AG04450 (cell line): ENCODE measurements at regions not wholly inside any gene's neighbourhood (a gene's known extent, or its start where the extent isn't known, plus 50 kb on each side); places are given as distances from the start of the nearest gene placed in this dataset.
A peak's percentile ranks its signal among the peaks of the same experiment; 100 is the strongest.

Experiments used
- CTCF ChIA-PET: fragments of 300-600, 350-600 bp; formaldehyde crosslinking; extraction: SDS; loops from one replicate; lab custom pipeline; 2022; ENCODE audit warnings: antibody characterized with exemption, inconsistent platforms; lab: Charles Lee
- POLR2A ChIA-PET: fragments of 350-600 bp; formaldehyde crosslinking; extraction: SDS; loops from one replicate; lab custom pipeline; 2021; ENCODE audit warnings: antibody characterized with exemption, inconsistent platforms; lab: Yijun Ruan, JAX
- DNase-seq: peaks from one replicate; pipeline ENCODE4 v3.0.0-alpha.2; 2011; ENCODE audit warnings: low read depth, low spot score
- H3K27ac ChIP-seq: one replicate; pipeline ENCODE4 v1.5.1; 2012; ENCODE audit warnings: low read depth, low read length, control low read depth
- H3K27me3 ChIP-seq: one replicate; pipeline ENCODE4 v1.6.0; 2012; ENCODE audit warnings: low read length; ENCODE audit not compliant: control insufficient read depth, insufficient read depth
- H3K4me3 ChIP-seq: 2 replicates; pipeline ENCODE4 v1.5.1; 2011; ENCODE audit warnings: mild to moderate bottlenecking, low read depth, low read length, control low read depth
- H3K9me3 ChIP-seq: 2 replicates; pipeline ENCODE4 v1.5.1; 2012; ENCODE audit warnings: low read length; ENCODE audit not compliant: control insufficient read depth, insufficient read depth
- TF ChIP-seq, protein P1 (sequence below): IDR thresholded peaks from 2 replicates; pipeline ENCODE4 v1.5.1; 2011; ENCODE audit warnings: low read depth, low read length, control low read depth, inconsistent platforms

DNA sequence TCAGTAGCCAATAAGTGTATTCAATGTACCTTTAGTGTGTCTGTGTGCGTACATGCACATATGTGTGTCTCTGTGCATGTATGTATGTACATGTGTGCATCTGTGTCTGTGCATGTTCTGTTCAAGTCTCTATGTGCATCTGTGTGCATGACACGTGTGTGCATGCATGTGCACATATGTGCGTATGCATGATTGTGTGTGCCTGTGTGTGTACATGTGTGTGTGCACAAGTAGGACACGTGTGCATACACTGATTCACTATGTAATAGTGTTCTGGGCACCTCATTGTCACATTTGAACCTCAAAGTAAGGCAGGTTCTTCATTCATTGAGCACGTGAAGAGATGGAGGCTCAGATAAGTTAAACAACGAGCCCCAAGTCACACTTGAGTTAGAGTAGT is 142.6 kb upstream of the COPS8 start:
- Histone ChIP-seq H3K27ac (peak overlapping the region; percentile 11), H3K9me3 (no peaks in the 10 kb centered on the region), H3K4me3 (no peak overlapping the region), H3K27me3 (peaks cover 2% of the 10 kb centered on the region)
- DNase-seq: no peak
- ChIA-PET POLR2A (no interaction called here), CTCF (no interaction called here)
- TF ChIP-seq, protein P1, sequence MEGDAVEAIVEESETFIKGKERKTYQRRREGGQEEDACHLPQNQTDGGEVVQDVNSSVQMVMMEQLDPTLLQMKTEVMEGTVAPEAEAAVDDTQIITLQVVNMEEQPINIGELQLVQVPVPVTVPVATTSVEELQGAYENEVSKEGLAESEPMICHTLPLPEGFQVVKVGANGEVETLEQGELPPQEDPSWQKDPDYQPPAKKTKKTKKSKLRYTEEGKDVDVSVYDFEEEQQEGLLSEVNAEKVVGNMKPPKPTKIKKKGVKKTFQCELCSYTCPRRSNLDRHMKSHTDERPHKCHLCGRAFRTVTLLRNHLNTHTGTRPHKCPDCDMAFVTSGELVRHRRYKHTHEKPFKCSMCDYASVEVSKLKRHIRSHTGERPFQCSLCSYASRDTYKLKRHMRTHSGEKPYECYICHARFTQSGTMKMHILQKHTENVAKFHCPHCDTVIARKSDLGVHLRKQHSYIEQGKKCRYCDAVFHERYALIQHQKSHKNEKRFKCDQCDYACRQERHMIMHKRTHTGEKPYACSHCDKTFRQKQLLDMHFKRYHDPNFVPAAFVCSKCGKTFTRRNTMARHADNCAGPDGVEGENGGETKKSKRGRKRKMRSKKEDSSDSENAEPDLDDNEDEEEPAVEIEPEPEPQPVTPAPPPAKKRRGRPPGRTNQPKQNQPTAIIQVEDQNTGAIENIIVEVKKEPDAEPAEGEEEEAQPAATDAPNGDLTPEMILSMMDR: no peak

DNA sequence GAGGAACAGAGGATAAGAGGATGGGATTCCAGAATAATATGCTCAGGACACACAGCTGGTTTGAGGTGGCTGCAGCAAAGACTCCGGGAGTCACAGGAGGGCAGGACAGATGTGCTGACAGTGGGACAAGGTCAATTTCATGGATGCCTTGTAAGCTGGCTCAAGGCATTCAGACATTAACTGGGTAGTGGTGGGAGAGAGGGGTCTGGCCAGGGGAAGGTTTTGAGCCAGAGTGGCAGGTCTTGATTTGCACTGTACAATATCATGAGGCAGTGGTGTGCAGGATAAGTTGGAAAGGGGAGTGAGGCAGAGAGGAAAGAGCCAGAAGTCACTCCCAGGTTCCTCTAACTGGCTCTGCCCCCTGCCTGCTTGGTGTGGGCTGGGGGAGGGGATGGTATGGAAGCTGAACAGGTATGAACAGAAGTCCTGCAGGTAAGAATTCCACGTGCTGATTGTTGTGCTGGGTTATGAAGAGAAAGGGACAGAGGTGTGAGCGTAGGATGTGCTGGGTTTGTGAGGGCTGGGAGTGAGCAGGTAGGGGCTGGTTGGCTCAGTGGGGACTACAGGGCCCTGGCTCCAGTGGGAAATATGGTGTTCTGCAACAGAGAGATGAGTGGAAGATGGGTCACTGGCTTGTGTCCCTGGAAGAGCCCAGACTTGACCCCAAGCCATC is 141.7 kb upstream of the COPS8 start:
- H3K4me3 ChIP-seq: no peak overlapping the region
- ChIA-PET CTCF (no interaction called here), POLR2A (no interaction called here)
- no peak overlapping the region for H3K27ac ChIP-seq
- DNase-seq: no peak
- TF ChIP-seq, protein P1: no peak
- peaks cover 2% of the 10 kb centered on the region for H3K27me3 ChIP-seq
- no peaks in the 10 kb centered on the region for H3K9me3 ChIP-seq

DNA sequence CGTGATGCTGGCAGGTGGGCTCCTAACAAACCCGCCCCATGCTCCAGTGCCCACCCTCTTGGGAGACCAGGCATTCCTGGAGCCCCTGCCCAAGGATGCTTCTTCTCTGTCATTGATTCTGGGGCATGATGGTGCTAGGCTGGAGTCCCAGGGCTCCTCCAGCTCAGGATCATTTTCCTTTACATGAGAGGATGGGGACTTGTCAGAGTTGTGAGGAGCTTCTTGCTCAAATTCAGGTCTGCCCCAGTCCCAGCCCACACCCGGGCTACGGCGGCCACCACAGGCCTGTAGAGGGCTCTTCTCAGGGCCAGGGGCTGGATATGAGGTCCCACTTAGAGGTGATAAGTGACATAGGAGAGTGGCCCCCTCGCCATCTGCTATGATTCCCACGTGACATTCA is 141.1 kb upstream of the COPS8 start:
- ChIA-PET CTCF (no interaction called here), POLR2A (no interaction called here)
- no peak for DNase-seq
- H3K4me3 ChIP-seq: no peak overlapping the region
- peaks cover 5% of the 10 kb centered on the region for H3K27me3 ChIP-seq
- no peaks in the 10 kb centered on the region for H3K9me3 ChIP-seq
- H3K27ac ChIP-seq: no peak overlapping the region
- TF ChIP-seq, protein P1: no peak

DNA sequence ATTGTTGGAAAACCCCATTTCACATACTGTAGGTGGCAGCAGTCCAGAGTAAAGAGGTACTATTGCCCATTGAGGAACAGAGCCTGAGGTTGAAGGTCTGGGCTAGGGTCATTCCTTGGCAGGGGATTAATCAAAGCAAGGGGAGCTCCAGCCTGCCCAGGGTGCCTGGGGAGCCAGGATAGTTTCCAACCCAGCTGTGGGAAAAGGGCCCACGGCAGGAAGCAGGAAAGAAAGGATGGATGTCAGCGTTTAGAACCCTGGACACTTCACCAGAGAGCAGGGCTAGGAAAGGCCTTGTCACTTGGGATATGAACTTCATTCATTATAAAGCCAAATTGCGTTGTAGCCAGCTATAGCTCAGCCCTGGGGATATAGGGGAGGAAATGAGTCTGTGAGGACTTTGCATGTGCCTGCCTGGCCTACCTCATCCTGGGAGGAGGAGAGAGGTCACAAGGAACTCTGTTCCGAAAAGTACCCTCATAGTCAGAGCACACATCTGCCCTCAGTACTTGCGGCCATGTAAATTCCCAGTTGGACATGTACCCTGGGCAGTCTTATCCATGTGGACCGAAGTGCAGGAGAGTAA is 140.2 kb upstream of the COPS8 start:
- no peak for DNase-seq
- ChIA-PET POLR2A (no interaction called here), CTCF (no interaction called here)
- TF ChIP-seq, protein P1: no peak
- no peak overlapping the region for H3K27ac ChIP-seq
- H3K9me3 ChIP-seq: no peaks in the 10 kb centered on the region
- H3K4me3 ChIP-seq: no peak overlapping the region
- peaks cover 5% of the 10 kb centered on the region for H3K27me3 ChIP-seq

DNA sequence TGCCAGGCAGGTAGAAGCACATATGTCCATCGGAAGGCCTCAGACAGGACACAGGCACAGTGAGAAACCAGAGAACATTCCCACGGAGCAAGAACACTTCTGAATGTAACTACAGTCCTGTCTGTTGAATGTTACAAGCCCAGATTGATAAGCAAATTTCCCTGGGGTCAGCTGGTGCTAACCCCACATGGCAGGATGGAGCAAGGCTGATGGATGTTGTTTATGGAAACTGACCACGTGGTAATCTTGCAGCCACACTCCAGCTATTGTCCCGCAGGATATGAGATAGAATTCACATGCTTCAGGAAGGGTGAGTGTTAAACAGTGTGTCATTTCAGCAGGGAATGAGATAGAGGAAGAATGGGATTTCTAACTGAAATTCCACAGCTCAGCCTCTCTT is 138.8 kb upstream of the COPS8 start:
- ChIA-PET CTCF (no interaction called here), POLR2A (no interaction called here)
- Histone ChIP-seq H3K27me3 (peaks cover 5% of the 10 kb centered on the region), H3K9me3 (no peaks in the 10 kb centered on the region), H3K27ac (no peak overlapping the region), H3K4me3 (no peak overlapping the region)
- TF ChIP-seq, protein P1: no peak
- DNase-seq: no peak
